H1 (cell line): ENCODE measurements at regions not wholly inside any gene's neighbourhood (a gene's known extent, or its start where the extent isn't known, plus 50 kb on each side); places are given as distances from the start of the nearest gene placed in this dataset.

Experiments
- CTCF ChIA-PET: fragments of 300-600 bp; sonication (Branson Sonifier 250); formaldehyde crosslinking; loops from one replicate; lab custom pipeline; 2021; ENCODE audit not compliant: partially characterized antibody; lab: Charles Lee
- POLR2A ChIA-PET: fragments of 300-600 bp; sonication (Branson Sonifier 250); formaldehyde crosslinking; loops from one replicate; lab custom pipeline; 2021; ENCODE audit warnings: inconsistent platforms; ENCODE audit not compliant: partially characterized antibody; lab: Charles Lee
- DNase-seq, 2 experiments: peaks; one replicate each; pipeline versions ENCODE4 v3.0.0 to v3.0.0-alpha.2; 2010 to 2022; ENCODE audit warnings: low spot score in 2 of 2, low read depth in 1 of 2, mixed read lengths in 1 of 2
- FAIRE-seq: peaks from 2 replicates; lab custom pipeline; 2011; peaks lifted over from hg19 to GRCh38; lab: Jason Lieb, UNC
- H2AFZ ChIP-seq: 2 replicates; pipeline ENCODE4 v1.8.1; 2012; ENCODE audit warnings: low read length, inconsistent platforms
- H2AK5ac ChIP-seq: 2 replicates; pipeline ENCODE4 v1.6.1; 2013; ENCODE audit warnings: low read depth, low read length
- H2BK120ac ChIP-seq: replicated peaks from 2 replicates; pipeline ENCODE3; 2013; ENCODE audit warnings: low read depth, low read length, inconsistent platforms
- H2BK12ac ChIP-seq: 2 replicates; pipeline ENCODE4 v1.6.1; 2013; ENCODE audit warnings: low read depth, low read length
- H2BK15ac ChIP-seq: 2 replicates; pipeline ENCODE4 v1.6.1; 2013; ENCODE audit warnings: low read length
- H2BK20ac ChIP-seq: 2 replicates; pipeline ENCODE4 v1.6.1; 2013; ENCODE audit warnings: low read length
- H2BK5ac ChIP-seq: 2 replicates; pipeline ENCODE4 v1.6.1; 2013; ENCODE audit warnings: low read depth, low read length
- H3K14ac ChIP-seq: 2 replicates; pipeline ENCODE4 v1.6.1; 2013; ENCODE audit warnings: inconsistent platforms; ENCODE audit not compliant: insufficient read length
- H3K18ac ChIP-seq: 2 replicates; pipeline ENCODE4 v1.6.1; 2013; ENCODE audit warnings: low read length; ENCODE audit errors: extremely low read depth
- H3K23ac ChIP-seq: 2 replicates; pipeline ENCODE4 v1.6.1; 2013; ENCODE audit warnings: inconsistent platforms; ENCODE audit not compliant: insufficient read length
- H3K23me2 ChIP-seq: 2 replicates; pipeline ENCODE4 v1.6.1; 2013; ENCODE audit warnings: low read depth, low read length
- H3K27ac ChIP-seq: 2 replicates; pipeline ENCODE4 v1.6.1; 2011; ENCODE audit warnings: low read depth, low read length, inconsistent platforms
- H3K27me3 ChIP-seq, 4 experiments: replicated peaks in 1 of 4; 1 replicate in 1 of 4; 2 replicates in 3 of 4; pipeline versions ENCODE4 v1.6.1 to v1.8.1; 2011 to 2013; ENCODE audit warnings: low read length in 3 of 4, mild to moderate bottlenecking in 3 of 4, inconsistent platforms in 2 of 4, mixed read lengths in 2 of 4, moderate library complexity in 1 of 4; ENCODE audit not compliant: control insufficient read depth in 3 of 4, insufficient read depth in 3 of 4; ENCODE audit errors: extremely low read depth in 1 of 4
- H3K36me3 ChIP-seq, 4 experiments: 2 replicates each; pipeline versions ENCODE4 v1.6.1 to v1.8.1; 2011 to 2013; ENCODE audit warnings: mild to moderate bottlenecking in 4 of 4, low read length in 3 of 4, moderate library complexity in 2 of 4, control low read depth in 1 of 4, inconsistent platforms in 1 of 4; ENCODE audit not compliant: insufficient read depth in 4 of 4, control insufficient read depth in 2 of 4
- H3K4ac ChIP-seq: replicated peaks from 2 replicates; pipeline ENCODE3; 2013; ENCODE audit warnings: low read length, low read depth, mixed read lengths, inconsistent platforms; ENCODE audit not compliant: insufficient read length
- H3K4me1 ChIP-seq, 4 experiments: replicated peaks in 1 of 4; 1 replicate in 1 of 4; 2 replicates in 3 of 4; pipeline versions ENCODE4 v1.6.1 to v1.8.1; 2011 to 2013; ENCODE audit warnings: low read length in 3 of 4, inconsistent platforms in 2 of 4, mixed read lengths in 1 of 4; ENCODE audit not compliant: insufficient read depth in 4 of 4, control insufficient read depth in 3 of 4
- H3K4me2 ChIP-seq, 2 experiments: 2 replicates each; pipeline versions ENCODE4 v1.6.1 to v1.8.1; 2011 to 2013; ENCODE audit warnings: low read depth in 2 of 2, low read length in 2 of 2, control low read depth in 1 of 2, inconsistent platforms in 1 of 2, mild to moderate bottlenecking in 1 of 2; ENCODE audit not compliant: insufficient read depth in 1 of 2
- H3K4me3 ChIP-seq, 4 experiments: fragments of 200-600, 300-600 bp in 1 of 4; sonication (generic), shearing (Covaris generic), sonication (Bioruptor Twin) in 1 of 4; 2 replicates each; pipeline versions ENCODE4 v1.5.1 to v1.8.1; 2011 to 2016; ENCODE audit warnings: low read length in 4 of 4, low read depth in 3 of 4, control low read depth in 2 of 4, inconsistent platforms in 2 of 4, mild to moderate bottlenecking in 2 of 4, mixed read lengths in 1 of 4, moderate library complexity in 1 of 4; ENCODE audit not compliant: insufficient read depth in 2 of 4; ENCODE audit errors: extremely low read depth in 1 of 4
- H3K56ac ChIP-seq: replicated peaks from 2 replicates; pipeline ENCODE3; 2013; ENCODE audit warnings: low read depth, mild to moderate bottlenecking, mixed read lengths, low read length, inconsistent platforms; ENCODE audit not compliant: insufficient read length
- H3K79me1 ChIP-seq: 2 replicates; pipeline ENCODE4 v1.6.1; 2013; ENCODE audit warnings: low read depth, low read length, control low read depth
- H3K79me2 ChIP-seq, 2 experiments: 2 replicates each; pipeline versions ENCODE4 v1.6.1 to v1.8.1; 2012 to 2013; ENCODE audit warnings: low read length in 2 of 2, mild to moderate bottlenecking in 2 of 2, inconsistent platforms in 1 of 2; ENCODE audit not compliant: insufficient read depth in 2 of 2, control insufficient read depth in 1 of 2
- H3K9ac ChIP-seq, 4 experiments: replicated peaks in 1 of 4; 1 replicate in 1 of 4; 2 replicates in 3 of 4; pipeline versions ENCODE4 v1.6.1 to v1.8.1; 2011 to 2013; ENCODE audit warnings: low read depth in 3 of 4, low read length in 3 of 4, control low read depth in 2 of 4, mild to moderate bottlenecking in 2 of 4, moderate library complexity in 2 of 4, inconsistent platforms in 1 of 4; ENCODE audit errors: extremely low read depth in 1 of 4
- H3K9me3 ChIP-seq, 2 experiments: 2 replicates each; pipeline versions ENCODE4 v1.6.1 to v1.8.1; 2012 to 2013; ENCODE audit warnings: mild to moderate bottlenecking in 2 of 2, moderate library complexity in 2 of 2, control low read depth in 1 of 2, inconsistent platforms in 1 of 2, low read depth in 1 of 2, low read length in 1 of 2, mixed read lengths in 1 of 2; ENCODE audit not compliant: insufficient read depth in 2 of 2
- H4K20me1 ChIP-seq, 2 experiments: replicated peaks in 1 of 2; 2 replicates each; pipeline versions ENCODE3 to v1.8.1; 2011 to 2013; ENCODE audit warnings: inconsistent platforms in 2 of 2, low read length in 2 of 2, mild to moderate bottlenecking in 1 of 2; ENCODE audit not compliant: insufficient read depth in 2 of 2, control insufficient read depth in 1 of 2
- H4K5ac ChIP-seq: 2 replicates; pipeline ENCODE4 v1.6.1; 2013; ENCODE audit warnings: low read length, low read depth, mixed read lengths, inconsistent platforms; ENCODE audit not compliant: insufficient read length
- H4K8ac ChIP-seq: 2 replicates; pipeline ENCODE4 v1.8.0; 2013; ENCODE audit warnings: mild to moderate bottlenecking, moderate library complexity, low read length, inconsistent platforms; ENCODE audit not compliant: insufficient read depth; ENCODE audit errors: extremely low read depth
- H4K91ac ChIP-seq: replicated peaks from 2 replicates; pipeline ENCODE3; 2013; ENCODE audit warnings: low read length, mixed read lengths, inconsistent platforms; ENCODE audit not compliant: insufficient read length
- ASH2L ChIP-seq: fragments of 200-600, 300-600 bp; sonication (generic); IDR thresholded peaks from one replicate; pipeline ENCODE4 v1.7.1; 2017; ENCODE audit warnings: low read length
- BACH1 ChIP-seq: IDR thresholded peaks from 2 replicates; pipeline ENCODE4 v1.6.1; 2012; ENCODE audit warnings: low read length, improper control_type of control experiment
- CHD2 ChIP-seq: IDR thresholded peaks from 2 replicates; pipeline ENCODE4 v1.6.1; 2012; ENCODE audit warnings: low read length, improper control_type of control experiment
- EP300 ChIP-seq, 2 experiments: IDR thresholded peaks; 1 replicate in 1 of 2; 2 replicates in 1 of 2; pipeline ENCODE4 v1.6.1; 2011 to 2012; ENCODE audit warnings: low read depth in 2 of 2, low read length in 2 of 2, mild to moderate bottlenecking in 2 of 2, borderline replicate concordance in 1 of 2, inconsistent platforms in 1 of 2, moderate library complexity in 1 of 2
- JUN ChIP-seq: IDR thresholded peaks from 2 replicates; pipeline ENCODE4 v1.6.1; 2011; ENCODE audit warnings: low read depth, mild to moderate bottlenecking, improper control_type of control experiment, low read length
- KDM4A ChIP-seq: IDR thresholded peaks from one replicate; pipeline ENCODE4 v1.7.1; 2012; ENCODE audit warnings: low read depth, mild to moderate bottlenecking, moderate library complexity, low read length, inconsistent platforms; ENCODE audit not compliant: severe bottlenecking
- SIN3A ChIP-seq, 2 experiments: IDR thresholded peaks in 1 of 2; conservative IDR thresholded peaks in 1 of 2; 2 replicates each; pipeline ENCODE4 v1.6.1; 2011 to 2012; ENCODE audit warnings: low read length in 2 of 2, improper control_type of control experiment in 1 of 2, low read depth in 1 of 2, mild to moderate bottlenecking in 1 of 2
- WGBS, 2 experiments: shearing (Covaris generic) in 1 of 2; methylation state at CpG; one replicate each; pipeline versions ENCODE4 v1.1.6 to v1.1.7; 2013 to 2015; ENCODE audit warnings: low lambda C conversion rate in 2 of 2, mixed read lengths in 2 of 2, inconsistent platforms in 1 of 2, low coverage in 1 of 2, missing lambda C conversion rate in 1 of 2; ENCODE audit not compliant: insufficient replicate concordance in 2 of 2, insufficient coverage in 1 of 2, insufficient read length in 1 of 2; ENCODE audit errors: extremely low coverage in 1 of 2, missing lambda C conversion rate in 1 of 2; 5-methylcytosine and 5-hydroxymethylcytosine counted together
- TF ChIP-seq, protein P1 (sequence below): IDR thresholded peaks from 2 replicates; pipeline ENCODE4 v1.6.1; 2012; ENCODE audit warnings: inconsistent platforms

DNA sequence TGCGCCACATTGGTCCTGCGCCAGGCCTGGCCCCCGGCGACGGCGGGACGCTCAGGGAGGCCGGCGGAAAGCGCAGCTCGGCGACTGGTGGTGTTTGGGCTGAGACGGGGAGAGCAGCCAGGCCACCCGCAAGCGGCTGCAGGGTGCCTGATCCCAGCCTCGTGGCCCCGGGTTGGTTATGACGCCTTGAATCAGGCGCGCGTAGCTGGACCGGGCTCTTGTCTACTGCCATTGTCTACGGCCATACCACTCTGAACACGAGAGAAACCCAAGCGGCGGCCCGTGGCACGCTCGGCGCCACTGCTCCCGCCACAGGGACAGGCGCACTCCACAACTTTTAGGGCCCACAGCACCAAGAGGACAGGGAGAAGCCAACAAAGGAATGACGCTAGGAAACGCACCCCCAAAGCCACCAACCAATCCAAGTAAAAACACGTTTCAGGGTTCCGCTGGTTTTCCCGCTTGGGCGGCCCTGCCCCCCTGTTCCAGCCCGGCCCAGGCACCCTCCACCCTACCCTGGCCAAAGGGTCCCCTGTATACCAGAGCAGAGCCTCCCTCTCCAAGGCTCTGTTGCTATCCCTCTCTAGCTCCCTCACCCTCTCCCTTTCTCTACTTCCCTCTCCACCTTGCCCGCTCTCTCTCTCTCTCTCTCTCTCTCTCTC is 1849.3 kb upstream of the DEFB115 start:
- no peak overlapping the region for H2BK20ac ChIP-seq
- H2BK120ac ChIP-seq: no peak overlapping the region
- no peak overlapping the region for H3K27ac ChIP-seq
- no peaks in the 10 kb centered on the region for H3K79me2 ChIP-seq
- H3K27me3 ChIP-seq: no peaks in the 10 kb centered on the region
- H2AFZ ChIP-seq: no peak overlapping the region
- H3K4me1 ChIP-seq: no peaks in the 10 kb centered on the region
- peaks cover 0 to 2% (median 0%) of the 10 kb centered on the region in 4 experiments; a peak in 1 of 8 replicates for H3K36me3 ChIP-seq
- no peaks in the 10 kb centered on the region for H3K79me1 ChIP-seq
- DNase-seq (no peak), FAIRE-seq (no peak)
- no peak overlapping the region for H4K8ac ChIP-seq
- no peak overlapping the region for H2AK5ac ChIP-seq
- peaks cover 35 to 71% of the 10 kb centered on the region in 2 experiments for H3K9me3 ChIP-seq
- no peak overlapping the region for H3K9ac ChIP-seq
- no peak overlapping the region for H4K5ac ChIP-seq
- no peak overlapping the region for H2BK5ac ChIP-seq
- no peak overlapping the region for H3K14ac ChIP-seq
- CTCF ChIA-PET: no interaction called here
- H3K18ac ChIP-seq: no peak overlapping the region
- H3K23me2 ChIP-seq: no peaks in the 10 kb centered on the region
- POLR2A ChIA-PET: no interaction called here
- H3K4me2 ChIP-seq: no peak overlapping the region
- H2BK15ac ChIP-seq: no peak overlapping the region
- WGBS, 2 experiments: 87% methylated on average over 40 of the region's 40 CpGs; no CpG with 5 or more reads in 1 of the 2 experiments
- no peak overlapping the region for H3K56ac ChIP-seq
- H2BK12ac ChIP-seq: no peak overlapping the region
- no peaks in the 10 kb centered on the region for H4K20me1 ChIP-seq
- no peak overlapping the region for H4K91ac ChIP-seq
- no peak overlapping the region for H3K23ac ChIP-seq
- TF ChIP-seq CHD2 (no peak), KDM4A (no peak), EP300 (IDR thresholded peaks at IDR 0.05; ENCODE audit: borderline replicate concordance in 1 of 2, low read depth in 2 of 2, low read length in 2 of 2) (no peak), BACH1 (no peak), JUN (no peak), SIN3A (conservative IDR thresholded peaks at IDR 0.05 in 1 of 2, IDR thresholded peaks at IDR 0.05 in 1 of 2; ENCODE audit: low read depth in 1 of 2, low read length in 2 of 2) (no peak), ASH2L (no peak)
- TF ChIP-seq, protein P1, sequence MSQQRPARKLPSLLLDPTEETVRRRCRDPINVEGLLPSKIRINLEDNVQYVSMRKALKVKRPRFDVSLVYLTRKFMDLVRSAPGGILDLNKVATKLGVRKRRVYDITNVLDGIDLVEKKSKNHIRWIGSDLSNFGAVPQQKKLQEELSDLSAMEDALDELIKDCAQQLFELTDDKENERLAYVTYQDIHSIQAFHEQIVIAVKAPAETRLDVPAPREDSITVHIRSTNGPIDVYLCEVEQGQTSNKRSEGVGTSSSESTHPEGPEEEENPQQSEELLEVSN: no peak
- no peak overlapping the region for H3K4me3 ChIP-seq
- H3K4ac ChIP-seq: no peak overlapping the region
